ENCODE measurements at regions not wholly inside any gene's neighbourhood (a gene's known extent, or its start where the extent isn't known, plus 50 kb on each side); places are given as distances from the start of the nearest gene placed in this dataset.
A peak's percentile ranks its signal among the peaks of the same experiment; 100 is the strongest.

DNA sequence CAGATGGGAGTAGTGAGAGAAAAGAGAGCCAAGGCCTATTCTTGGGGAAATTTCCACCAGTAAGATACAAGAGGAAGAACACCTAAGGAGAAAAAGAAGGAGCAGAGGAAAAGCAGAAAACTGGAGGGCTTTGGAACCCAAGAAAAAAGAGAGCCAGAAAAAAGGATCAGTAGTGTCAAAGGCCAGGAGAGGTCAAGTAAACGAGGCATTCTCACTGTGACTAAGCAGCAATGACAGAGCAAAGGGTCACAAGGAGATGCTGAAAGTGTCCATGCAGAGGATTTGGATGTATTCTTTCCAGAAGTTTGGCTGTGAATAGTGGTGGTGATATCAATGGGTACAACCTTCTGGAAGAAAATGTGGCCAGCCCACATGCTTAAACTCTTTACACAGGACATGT is 109.5 kb downstream of the DYNAP start:
- H3K9me3 Mint-ChIP-seq: no peaks in the 10 kb centered on the region
- ChIA-PET POLR2A (no interaction called here), CTCF (no interaction called here)
- no peak for DNase-seq
- H3K36me3 Mint-ChIP-seq (ENCODE audit: low read depth): no peaks in the 10 kb centered on the region
- H3K27ac Mint-ChIP-seq: no peak overlapping the region
- H3K27me3 Mint-ChIP-seq: peaks cover 9% of the 10 kb centered on the region
- no peak overlapping the region for H3K4me3 Mint-ChIP-seq
- H3K4me1 Mint-ChIP-seq: no peaks in the 10 kb centered on the region

GRCh38 chr18:54702686-54703085 is 111.6 kb downstream of the DYNAP start:
- Mint-ChIP-seq H3K4me1 (no peaks in the 10 kb centered on the region), H3K27me3 (peaks cover 8% of the 10 kb centered on the region), H3K36me3 (ENCODE audit: low read depth) (no peaks in the 10 kb centered on the region), H3K27ac (no peak overlapping the region), H3K9me3 (peaks cover 5% of the 10 kb centered on the region), H3K4me3 (no peak overlapping the region)
- ChIA-PET POLR2A (no interaction called here), CTCF (no interaction called here)
- DNase-seq: no peak

DNA sequence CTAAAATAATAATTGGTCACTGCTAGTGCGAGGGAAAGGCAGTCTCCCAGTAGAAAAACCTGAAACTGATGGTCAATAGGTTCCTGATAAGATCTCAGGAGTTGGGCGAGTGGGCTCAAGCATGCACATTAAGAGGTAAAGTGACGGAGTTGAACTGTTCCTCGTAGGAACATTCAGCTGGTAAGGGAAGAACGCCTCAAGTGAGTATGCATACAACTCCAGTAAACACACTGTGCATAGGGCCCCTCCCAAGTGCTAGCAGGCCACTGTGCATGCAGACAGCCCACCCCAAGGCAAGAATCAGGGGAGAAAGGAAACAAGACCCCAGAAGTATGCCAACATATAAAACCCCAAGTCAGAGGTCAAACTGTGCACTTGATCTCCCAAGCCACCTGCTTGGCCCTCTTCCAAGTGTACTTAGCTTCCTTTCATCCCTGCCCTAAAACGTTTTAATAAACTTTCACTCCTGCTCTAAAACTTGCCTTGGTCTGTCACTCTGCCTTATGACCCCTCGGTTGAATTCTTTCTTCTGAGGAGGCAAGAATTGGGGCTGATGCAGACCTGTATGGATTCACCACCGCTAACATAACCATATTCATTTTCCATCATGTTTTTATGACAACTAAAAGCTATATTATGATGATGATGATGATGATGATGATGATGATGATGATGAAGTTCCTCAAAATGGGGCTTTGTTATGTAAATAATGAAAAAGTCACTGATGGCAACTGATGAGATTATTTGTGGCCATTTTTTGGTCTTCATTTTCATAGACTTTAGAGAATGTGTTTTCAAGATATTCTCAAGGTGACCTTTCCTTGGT is 118.0 kb upstream of the RAB27B start:
- ChIA-PET CTCF (interaction anchor here (1.7 kb wide), 1 partner anchor 8 kb away, joined by 5 read pairs; no protein-coding TSS in a partner anchor), POLR2A (interaction anchor here (0.6 kb wide), 1 partner anchor 342 kb away, joined by 3 read pairs; no protein-coding TSS in a partner anchor)
- H3K27ac Mint-ChIP-seq: no peak overlapping the region
- DNase-seq: no peak
- H3K36me3 Mint-ChIP-seq (ENCODE audit: low read depth): no peaks in the 10 kb centered on the region
- H3K9me3 Mint-ChIP-seq: peaks cover 5% of the 10 kb centered on the region
- peaks cover 8% of the 10 kb centered on the region for H3K27me3 Mint-ChIP-seq
- H3K4me1 Mint-ChIP-seq: peaks cover 35% of the 10 kb centered on the region
- H3K4me3 Mint-ChIP-seq: no peak overlapping the region

GRCh38 chr18:54710900-54711281 is 117.4 kb upstream of the RAB27B start:
- no peak for DNase-seq
- Mint-ChIP-seq H3K27ac (no peak overlapping the region), H3K4me3 (no peak overlapping the region), H3K36me3 (ENCODE audit: low read depth) (peaks cover 1% of the 10 kb centered on the region), H3K27me3 (peaks cover 8% of the 10 kb centered on the region), H3K9me3 (peaks cover 5% of the 10 kb centered on the region), H3K4me1 (peaks cover 41% of the 10 kb centered on the region)
- ChIA-PET CTCF (no interaction called here), POLR2A (interaction anchor here (0.6 kb wide), 1 partner anchor 343 kb away, joined by 3 read pairs; no protein-coding TSS in a partner anchor)

GRCh38 chr18:54712306-54712705 is 116.0 kb upstream of the RAB27B start:
- Mint-ChIP-seq H3K9me3 (peaks cover 4% of the 10 kb centered on the region), H3K4me3 (no peak overlapping the region), H3K4me1 (peaks cover 50% of the 10 kb centered on the region), H3K27ac (no peak overlapping the region), H3K27me3 (peaks cover 4% of the 10 kb centered on the region), H3K36me3 (ENCODE audit: low read depth) (peaks cover 3% of the 10 kb centered on the region)
- CTCF ChIA-PET: no interaction called here
- POLR2A ChIA-PET: no interaction called here
- DNase-seq: no peak

GRCh38 chr18:54712758-54713157 is 115.5 kb upstream of the RAB27B start:
- H3K27ac Mint-ChIP-seq: peak overlapping the region; percentile 75
- H3K4me1 Mint-ChIP-seq: peaks cover 55% of the 10 kb centered on the region
- DNase-seq: no peak

GRCh38 chr18:54713386-54713785 is 114.9 kb upstream of the RAB27B start:
- ChIA-PET CTCF (interaction anchor here (0.6 kb wide), 1 partner anchor 1328 kb away, joined by 3 read pairs; no protein-coding TSS in a partner anchor), POLR2A (no interaction called here)
- peaks cover 61% of the 10 kb centered on the region for H3K4me1 Mint-ChIP-seq
- DNase-seq: peak; percentile 41
- H3K27ac Mint-ChIP-seq: peak overlapping the region; percentile 75
- peaks cover 3% of the 10 kb centered on the region for H3K36me3 Mint-ChIP-seq (ENCODE audit: low read depth)
- H3K4me3 Mint-ChIP-seq: peak overlapping the region; percentile 38
- H3K27me3 Mint-ChIP-seq: peaks cover 4% of the 10 kb centered on the region
- no peaks in the 10 kb centered on the region for H3K9me3 Mint-ChIP-seq

More at GRCh38 chr18:54712758-54713157, 115.5 kb upstream of the RAB27B start:
- peaks cover 4% of the 10 kb centered on the region for H3K27me3 Mint-ChIP-seq
- ChIA-PET POLR2A (no interaction called here), CTCF (interaction anchor here (0.6 kb wide), 1 partner anchor 1328 kb away, joined by 3 read pairs; no protein-coding TSS in a partner anchor)
- H3K9me3 Mint-ChIP-seq: no peaks in the 10 kb centered on the region
- no peak overlapping the region for H3K4me3 Mint-ChIP-seq
- peaks cover 3% of the 10 kb centered on the region for H3K36me3 Mint-ChIP-seq (ENCODE audit: low read depth)

GRCh38 chr18:54714851-54715250 is 113.4 kb upstream of the RAB27B start:
- Mint-ChIP-seq H3K27me3 (peaks cover 3% of the 10 kb centered on the region), H3K36me3 (ENCODE audit: low read depth) (peaks cover 3% of the 10 kb centered on the region), H3K9me3 (no peaks in the 10 kb centered on the region), H3K27ac (no peak overlapping the region), H3K4me3 (no peak overlapping the region), H3K4me1 (peaks cover 67% of the 10 kb centered on the region)
- POLR2A ChIA-PET: no interaction called here
- CTCF ChIA-PET: no interaction called here
- DNase-seq: no peak

DNA sequence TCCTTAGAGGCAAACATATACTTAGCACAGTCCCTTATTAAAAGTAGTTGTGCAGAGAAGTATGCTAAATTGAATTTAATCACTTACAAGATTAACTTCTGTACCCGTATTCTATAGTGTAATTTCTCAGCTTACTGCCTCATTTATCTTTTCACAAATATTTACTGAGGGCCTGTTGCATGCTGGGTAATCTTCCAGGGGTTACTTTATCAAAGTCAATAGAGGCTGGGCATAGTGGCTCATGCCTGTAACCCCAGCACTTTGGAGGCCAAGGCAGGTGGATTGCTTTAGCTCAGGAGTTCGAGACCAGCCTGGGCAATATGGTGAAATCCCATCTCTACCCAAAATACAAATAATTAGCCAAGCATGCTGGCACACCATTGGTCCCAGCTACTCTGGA is 111.7 kb upstream of the RAB27B start:
- POLR2A ChIA-PET: no interaction called here
- no peak overlapping the region for H3K4me3 Mint-ChIP-seq

DNA sequence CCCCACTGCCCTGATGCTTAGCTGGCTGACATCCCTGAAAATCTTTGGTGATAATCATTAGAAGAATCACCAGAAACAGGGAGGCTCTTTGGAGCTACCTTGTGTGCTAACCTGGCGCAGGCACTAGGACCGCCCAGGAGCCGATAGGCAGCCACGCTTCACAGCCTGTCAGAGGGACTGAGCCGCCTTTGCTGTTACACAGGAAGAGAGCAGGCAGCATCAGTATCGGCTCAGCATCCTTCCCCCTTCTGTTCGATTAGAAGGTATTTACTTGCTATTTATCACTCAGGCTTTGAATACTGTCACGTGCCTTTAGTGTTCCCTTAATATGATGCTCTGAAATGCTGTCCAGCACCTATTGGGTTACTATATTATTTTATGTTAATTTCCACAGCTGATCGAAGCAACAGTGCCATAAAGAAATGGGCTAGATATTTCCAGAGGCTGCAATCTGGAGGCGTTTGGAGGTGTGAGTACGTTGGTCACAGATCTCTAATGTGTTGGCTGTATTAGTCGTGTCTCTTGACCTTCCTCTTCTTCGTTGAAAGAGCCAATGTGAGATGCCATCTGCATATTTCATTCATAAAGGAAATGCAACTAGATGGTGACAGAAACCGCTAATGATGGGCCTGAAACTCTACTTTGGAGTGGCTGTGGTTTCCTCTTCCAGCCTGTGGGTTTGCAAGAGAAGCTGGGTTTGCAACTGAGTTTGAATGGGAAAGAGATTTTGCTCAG is 110.4 kb upstream of the RAB27B start:
- CTCF ChIA-PET: interaction anchor here (0.9 to 1.2 kb wide), 2 partner anchors 9 to 38 kb away, joined by 3 to 5 read pairs; no protein-coding TSS in a partner anchor
- peak; percentile 77 for DNase-seq
- H3K4me1 Mint-ChIP-seq: peaks cover 55% of the 10 kb centered on the region
- POLR2A ChIA-PET: interaction anchor here (0.7 to 1.2 kb wide), 4 partner anchors 88 to 448 kb away, joined by 3 read pairs; partner anchors contain the start of gene RAB27B
- peaks cover 15% of the 10 kb centered on the region for H3K27me3 Mint-ChIP-seq
- H3K9me3 Mint-ChIP-seq: no peaks in the 10 kb centered on the region
- H3K27ac Mint-ChIP-seq: peak overlapping the region; percentile 80
- peak overlapping the region; percentile 75 for H3K4me3 Mint-ChIP-seq
- H3K36me3 Mint-ChIP-seq (ENCODE audit: low read depth): peaks cover 3% of the 10 kb centered on the region

More for the DNA sequence above, 111.7 kb upstream of the RAB27B start:
- Mint-ChIP-seq H3K27ac (no peak overlapping the region), H3K36me3 (ENCODE audit: low read depth) (peaks cover 3% of the 10 kb centered on the region), H3K9me3 (no peaks in the 10 kb centered on the region), H3K4me1 (peaks cover 67% of the 10 kb centered on the region), H3K27me3 (peaks cover 8% of the 10 kb centered on the region)
- CTCF ChIA-PET: interaction anchor here (1.3 kb wide), 1 partner anchor 45 kb away, joined by 3 read pairs; no protein-coding TSS in a partner anchor
- no peak for DNase-seq

- ChIA-PET POLR2A (interaction anchor here (0.8 to 1.2 kb wide), 3 partner anchors 87 to 448 kb away, joined by 3 read pairs; partner anchors contain the start of gene RAB27B), CTCF (interaction anchor here (0.9 to 1.2 kb wide), 2 partner anchors 9 to 39 kb away, joined by 3 to 5 read pairs; no protein-coding TSS in a partner anchor)
- peaks cover 19% of the 10 kb centered on the region for H3K27me3 Mint-ChIP-seq
- peaks cover 50% of the 10 kb centered on the region for H3K4me1 Mint-ChIP-seq
- peaks cover 3% of the 10 kb centered on the region for H3K36me3 Mint-ChIP-seq (ENCODE audit: low read depth)
- no peaks in the 10 kb centered on the region for H3K9me3 Mint-ChIP-seq
- DNase-seq: no peak
- peak overlapping the region; percentile 80 for H3K27ac Mint-ChIP-seq
- peak overlapping the region; percentile 75 for H3K4me3 Mint-ChIP-seq
Observed at GRCh38 chr18:54718408-54718773, 109.9 kb upstream of the RAB27B start.

GRCh38 chr18:54720620-54721019 is 107.7 kb upstream of the RAB27B start:
- peaks cover 26% of the 10 kb centered on the region for H3K27me3 Mint-ChIP-seq
- H3K4me1 Mint-ChIP-seq: peaks cover 28% of the 10 kb centered on the region
- H3K36me3 Mint-ChIP-seq (ENCODE audit: low read depth): peaks cover 3% of the 10 kb centered on the region
- no peak for DNase-seq
- H3K27ac Mint-ChIP-seq: no peak overlapping the region
- POLR2A ChIA-PET: no interaction called here
- CTCF ChIA-PET: no interaction called here
- no peaks in the 10 kb centered on the region for H3K9me3 Mint-ChIP-seq
- H3K4me3 Mint-ChIP-seq: no peak overlapping the region

GRCh38 chr18:54726143-54726542 is 102.1 kb upstream of the RAB27B start:
- no peak for DNase-seq
- CTCF ChIA-PET: no interaction called here
- Mint-ChIP-seq H3K36me3 (ENCODE audit: low read depth) (no peaks in the 10 kb centered on the region), H3K4me1 (no peaks in the 10 kb centered on the region), H3K4me3 (no peak overlapping the region), H3K9me3 (no peaks in the 10 kb centered on the region), H3K27ac (no peak overlapping the region), H3K27me3 (peaks cover 25% of the 10 kb centered on the region)
- POLR2A ChIA-PET: no interaction called here
